ENCODE measurements at regions not wholly inside any gene's neighbourhood (a gene's known extent, or its start where the extent isn't known, plus 50 kb on each side); places are given as distances from the start of the nearest gene placed in this dataset.
A peak's percentile ranks its signal among the peaks of the same experiment; 100 is the strongest.

- peak overlapping the region; percentile 71 to 90 (median 75) for H3K27ac ChIP-seq
- in situ Hi-C loops (cut with MboI; ENCODE audit: low sequenced_read_pairs in 4 of 4) (loop anchor here (5.0 to 25.0 kb wide), 5 partner anchors 244 to 402 kb away; no protein-coding TSS in a partner anchor), intact Hi-C loops (cut with DNase I; ENCODE audit: low total_unique reads) (loop anchor here (1.0 to 10.0 kb wide), 8 partner anchors 46 to 528 kb away; no protein-coding TSS in a partner anchor)
- H3K4me1 ChIP-seq: peaks cover 64 to 69% of the 10 kb centered on the region in 2 donors
- ATAC-seq (peak; percentile 7 to 43), DNase-seq (peak; percentile 62 to 64)
- no peaks in the 10 kb centered on the region for H3K27me3 ChIP-seq
- TF ChIP-seq POLR2A (IDR thresholded peaks at IDR 0.05): no peak
- no peak for TF ChIP-seq CTCF (IDR thresholded peaks at IDR 0.05 in 4 of 5, conservative IDR thresholded peaks at IDR 0.05 in 1 of 5)
- no peaks in the 10 kb centered on the region for H3K9me3 ChIP-seq
- no peaks in the 10 kb centered on the region for H3K36me3 ChIP-seq
- no peak overlapping the region for H3K4me3 ChIP-seq
Observed at GRCh38 chr6:163710532-163711470, 296.3 kb downstream of the QKI start.

GRCh38 chr6:163709693-163710092, 295.2 kb downstream of the QKI start:
- Histone ChIP-seq H3K4me3 (no peak overlapping the region), H3K4me1 (peaks cover 64 to 69% of the 10 kb centered on the region in 2 donors), H3K27me3 (no peaks in the 10 kb centered on the region), H3K27ac (peak overlapping the region; percentile 71 to 90 (median 75)), H3K36me3 (no peaks in the 10 kb centered on the region), H3K9me3 (no peaks in the 10 kb centered on the region)
- no peak for DNase-seq
- no peak for ATAC-seq
- in situ Hi-C loops (cut with MboI; ENCODE audit: low sequenced_read_pairs in 4 of 4): loop anchor here (5.0 to 25.0 kb wide), 6 partner anchors 245 to 403 kb away; no protein-coding TSS in a partner anchor
- TF ChIP-seq CTCF (IDR thresholded peaks at IDR 0.05 in 4 of 5, conservative IDR thresholded peaks at IDR 0.05 in 1 of 5) (no peak), POLR2A (IDR thresholded peaks at IDR 0.05) (no peak)
- intact Hi-C loops (cut with DNase I; ENCODE audit: low total_unique reads): loop anchor here (2.0 to 10.0 kb wide), 7 partner anchors 45 to 527 kb away; no protein-coding TSS in a partner anchor

GRCh38 chr6:163709255-163709654, 294.7 kb downstream of the QKI start:
- H3K27me3 ChIP-seq: no peaks in the 10 kb centered on the region
- in situ Hi-C loops (cut with MboI; ENCODE audit: low sequenced_read_pairs in 4 of 4) (loop anchor here (10.0 to 25.0 kb wide), 4 partner anchors 247 to 403 kb away; no protein-coding TSS in a partner anchor), intact Hi-C loops (cut with DNase I; ENCODE audit: low total_unique reads) (no loop called here)
- TF ChIP-seq CTCF (IDR thresholded peaks at IDR 0.05 in 4 of 5, conservative IDR thresholded peaks at IDR 0.05 in 1 of 5) (no peak), POLR2A (IDR thresholded peaks at IDR 0.05) (no peak)
- H3K4me1 ChIP-seq: peaks cover 64 to 69% of the 10 kb centered on the region in 2 donors
- no peaks in the 10 kb centered on the region for H3K36me3 ChIP-seq
- no peaks in the 10 kb centered on the region for H3K9me3 ChIP-seq
- DNase-seq: no peak
- no peak for ATAC-seq
- H3K27ac ChIP-seq: peak overlapping the region; percentile 71 to 90 (median 75)
- no peak overlapping the region for H3K4me3 ChIP-seq

- Histone ChIP-seq H3K9me3 (no peaks in the 10 kb centered on the region), H3K27me3 (no peaks in the 10 kb centered on the region), H3K4me1 (peaks cover 64 to 69% of the 10 kb centered on the region in 2 donors), H3K27ac (peak overlapping the region; percentile 71 to 90 (median 75)), H3K4me3 (no peak overlapping the region), H3K36me3 (no peaks in the 10 kb centered on the region)
- intact Hi-C loops (cut with DNase I; ENCODE audit: low total_unique reads) (no loop called here), in situ Hi-C loops (cut with MboI; ENCODE audit: low sequenced_read_pairs in 4 of 4) (loop anchor here (10.0 to 25.0 kb wide), 4 partner anchors 246 to 404 kb away; no protein-coding TSS in a partner anchor)
- DNase-seq: peak; percentile 36 to 59
- no peak for TF ChIP-seq CTCF (IDR thresholded peaks at IDR 0.05 in 4 of 5, conservative IDR thresholded peaks at IDR 0.05 in 1 of 5)
- no peak for TF ChIP-seq POLR2A (IDR thresholded peaks at IDR 0.05)
- ATAC-seq: no peak
Observed at GRCh38 chr6:163708466-163708865, 293.9 kb downstream of the QKI start.

All from gastrocnemius medialis (tissue), 4 donors.